ENCODE measurements at regions not wholly inside any gene's neighbourhood (a gene's known extent, or its start where the extent isn't known, plus 50 kb on each side); places are given as distances from the start of the nearest gene placed in this dataset.
"Not testable (repeated sequence)": the region's sequence is repeated elsewhere in the genome, so short reads cannot be mapped to it uniquely, and the experiment has no call there.

- DNase-seq (ENCODE audit: low spot score): no peak
- in situ Hi-C loops (cut with HindIII; ENCODE audit: low sequenced_read_pairs): no loop called here
Measured at GRCh38 chr1:25134801-25135461, 97.4 kb downstream of the SYF2 start.

- in situ Hi-C loops (cut with HindIII; ENCODE audit: low sequenced_read_pairs): no loop called here
Measured at GRCh38 chr1:25134307-25134706, 98.0 kb downstream of the SYF2 start.

GRCh38 chr1:25131794-25132193 lies 100.5 kb downstream of the SYF2 start:
- in situ Hi-C loops (cut with HindIII; ENCODE audit: low sequenced_read_pairs): no loop called here
- no peak for DNase-seq (ENCODE audit: low spot score)

More at GRCh38 chr1:25134307-25134706, 98.0 kb downstream of the SYF2 start:
- no peak for DNase-seq (ENCODE audit: low spot score)

- in situ Hi-C loops (cut with HindIII; ENCODE audit: low sequenced_read_pairs): no loop called here
- DNase-seq (ENCODE audit: low spot score): no peak
Measured at GRCh38 chr1:25130895-25131294, 101.4 kb downstream of the SYF2 start.

- DNase-seq (ENCODE audit: low spot score): no peak
- in situ Hi-C loops (cut with HindIII; ENCODE audit: low sequenced_read_pairs): no loop called here
Measured at GRCh38 chr1:25129380-25129779, 102.9 kb downstream of the SYF2 start.

- in situ Hi-C loops (cut with HindIII; ENCODE audit: low sequenced_read_pairs): no loop called here
Measured at GRCh38 chr1:25128121-25128621, 104.1 kb downstream of the SYF2 start.

GRCh38 chr1:25126562-25126961 lies 105.7 kb downstream of the SYF2 start:
- in situ Hi-C loops (cut with HindIII; ENCODE audit: low sequenced_read_pairs): no loop called here
- no peak for DNase-seq (ENCODE audit: low spot score)

More at GRCh38 chr1:25128121-25128621, 104.1 kb downstream of the SYF2 start:
- DNase-seq (ENCODE audit: low spot score): no peak

GRCh38 chr1:25123551-25123950 lies 108.8 kb downstream of the SYF2 start:
- no peak for DNase-seq (ENCODE audit: low spot score)
- in situ Hi-C loops (cut with HindIII; ENCODE audit: low sequenced_read_pairs): no loop called here

- in situ Hi-C loops (cut with HindIII; ENCODE audit: low sequenced_read_pairs): no loop called here
- DNase-seq (ENCODE audit: low spot score): no peak
Measured at GRCh38 chr1:25122747-25123146, 109.6 kb downstream of the SYF2 start.

GRCh38 chr1:25120281-25120680 lies 112.0 kb downstream of the SYF2 start:
- in situ Hi-C loops (cut with HindIII; ENCODE audit: low sequenced_read_pairs): no loop called here
- no peak for DNase-seq (ENCODE audit: low spot score)

GRCh38 chr1:25118546-25118945 lies 113.8 kb downstream of the SYF2 start:
- no peak for DNase-seq (ENCODE audit: low spot score)
- in situ Hi-C loops (cut with HindIII; ENCODE audit: low sequenced_read_pairs): no loop called here

GRCh38 chr1:25117233-25117823 lies 115.0 kb downstream of the SYF2 start:
- peak; percentile 2 for DNase-seq (ENCODE audit: low spot score)
- in situ Hi-C loops (cut with HindIII; ENCODE audit: low sequenced_read_pairs): no loop called here

- no peak for DNase-seq (ENCODE audit: low spot score)
- in situ Hi-C loops (cut with HindIII; ENCODE audit: low sequenced_read_pairs): no loop called here
Measured at GRCh38 chr1:25116832-25117231, 115.5 kb downstream of the SYF2 start.

GRCh38 chr1:25116117-25116516 lies 116.2 kb downstream of the SYF2 start:
- DNase-seq (ENCODE audit: low spot score); in situ Hi-C loops (cut with HindIII; ENCODE audit: low sequenced_read_pairs): not testable (repeated sequence)

GRCh38 chr1:25113731-25114130 lies 118.6 kb downstream of the SYF2 start:
- in situ Hi-C loops (cut with HindIII; ENCODE audit: low sequenced_read_pairs): no loop called here
- no peak for DNase-seq (ENCODE audit: low spot score)

- in situ Hi-C loops (cut with HindIII; ENCODE audit: low sequenced_read_pairs): no loop called here
- no peak for DNase-seq (ENCODE audit: low spot score)
Measured at GRCh38 chr1:25113086-25113485, 119.2 kb downstream of the SYF2 start.

- in situ Hi-C loops (cut with HindIII; ENCODE audit: low sequenced_read_pairs): no loop called here
- DNase-seq (ENCODE audit: low spot score): no peak
Measured at GRCh38 chr1:25112400-25112799, 119.9 kb downstream of the SYF2 start.

GRCh38 chr1:25111706-25112105 lies 120.6 kb downstream of the SYF2 start:
- in situ Hi-C loops (cut with HindIII; ENCODE audit: low sequenced_read_pairs): no loop called here
- no peak for DNase-seq (ENCODE audit: low spot score)

- DNase-seq (ENCODE audit: low spot score): no peak
- in situ Hi-C loops (cut with HindIII; ENCODE audit: low sequenced_read_pairs): no loop called here
Measured at GRCh38 chr1:25110485-25110884, 121.8 kb downstream of the SYF2 start.

GRCh38 chr1:25110036-25110435 lies 122.3 kb downstream of the SYF2 start:
- DNase-seq (ENCODE audit: low spot score): no peak
- in situ Hi-C loops (cut with HindIII; ENCODE audit: low sequenced_read_pairs): no loop called here

GRCh38 chr1:25109531-25109951 lies 122.8 kb downstream of the SYF2 start:
- DNase-seq (ENCODE audit: low spot score): no peak
- in situ Hi-C loops (cut with HindIII; ENCODE audit: low sequenced_read_pairs): no loop called here
